ENCODE measurements at regions not wholly inside any gene's neighbourhood (a gene's known extent, or its start where the extent isn't known, plus 50 kb on each side); places are given as distances from the start of the nearest gene placed in this dataset.

DNA sequence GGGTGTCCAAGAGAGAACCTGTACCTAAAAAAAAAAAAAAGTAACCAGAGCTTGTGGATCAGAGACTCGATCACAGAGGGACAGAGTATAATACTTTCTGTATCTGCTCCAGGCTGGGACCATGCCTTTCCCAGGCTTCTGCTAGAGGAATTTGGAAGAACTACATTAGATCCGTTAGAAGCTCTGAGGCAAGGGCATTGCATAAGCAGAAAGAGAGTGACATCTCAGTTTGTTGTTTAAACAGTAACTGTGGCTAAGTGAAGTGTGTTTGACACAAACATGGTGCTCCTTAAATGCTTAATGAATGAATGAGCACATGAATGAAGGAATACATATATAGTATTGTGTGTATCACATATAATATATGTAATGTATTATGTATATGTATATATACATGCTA is 131.2 kb downstream of the HS3ST3B1 start:
- ChIA-PET POLR2A (no interaction called here), CTCF (no interaction called here)
- H3K27me3 ChIP-seq (replicated peaks; ENCODE audit: control insufficient read depth, insufficient read depth, low read length) = no peaks in the 10 kb centered on the region
- no peak overlapping the region for H3K4me3 ChIP-seq (ENCODE audit: low read depth, low read length)
- BruUV-seq (replicated peaks) = no TSS peak
- H3K36me3 Mint-ChIP-seq (ENCODE audit: insufficient read depth, unreplicated experiment) = no peaks in the 10 kb centered on the region
- no peaks in the 10 kb centered on the region for H3K36me3 ChIP-seq (ENCODE audit: control insufficient read depth, insufficient read depth, low read length)
- no peaks in the 10 kb centered on the region for H3K4me1 Mint-ChIP-seq (ENCODE audit: low read depth, unreplicated experiment)
- H3K27me3 Mint-ChIP-seq (ENCODE audit: insufficient read depth, unreplicated experiment) = no peaks in the 10 kb centered on the region
- DNase-seq = no peak
- H3K4me1 ChIP-seq = no peaks in the 10 kb centered on the region
- no peaks in the 10 kb centered on the region for H3K9me3 Mint-ChIP-seq (ENCODE audit: unreplicated experiment)
- TF ChIP-seq, protein P1, sequence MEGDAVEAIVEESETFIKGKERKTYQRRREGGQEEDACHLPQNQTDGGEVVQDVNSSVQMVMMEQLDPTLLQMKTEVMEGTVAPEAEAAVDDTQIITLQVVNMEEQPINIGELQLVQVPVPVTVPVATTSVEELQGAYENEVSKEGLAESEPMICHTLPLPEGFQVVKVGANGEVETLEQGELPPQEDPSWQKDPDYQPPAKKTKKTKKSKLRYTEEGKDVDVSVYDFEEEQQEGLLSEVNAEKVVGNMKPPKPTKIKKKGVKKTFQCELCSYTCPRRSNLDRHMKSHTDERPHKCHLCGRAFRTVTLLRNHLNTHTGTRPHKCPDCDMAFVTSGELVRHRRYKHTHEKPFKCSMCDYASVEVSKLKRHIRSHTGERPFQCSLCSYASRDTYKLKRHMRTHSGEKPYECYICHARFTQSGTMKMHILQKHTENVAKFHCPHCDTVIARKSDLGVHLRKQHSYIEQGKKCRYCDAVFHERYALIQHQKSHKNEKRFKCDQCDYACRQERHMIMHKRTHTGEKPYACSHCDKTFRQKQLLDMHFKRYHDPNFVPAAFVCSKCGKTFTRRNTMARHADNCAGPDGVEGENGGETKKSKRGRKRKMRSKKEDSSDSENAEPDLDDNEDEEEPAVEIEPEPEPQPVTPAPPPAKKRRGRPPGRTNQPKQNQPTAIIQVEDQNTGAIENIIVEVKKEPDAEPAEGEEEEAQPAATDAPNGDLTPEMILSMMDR (IDR thresholded peaks at IDR 0.05; ENCODE audit: insufficient read depth in 1 of 2, low read depth in 1 of 2, low read length in 1 of 2, severe bottlenecking in 1 of 2, unreplicated experiment in 1 of 2) = no peak
- intact Hi-C loops (cut with micrococcal nuclease; ENCODE audit: unreplicated experiment) = no loop called here
- no peak overlapping the region for H3K4me3 Mint-ChIP-seq (ENCODE audit: unreplicated experiment)
- H3K9me3 ChIP-seq = no peaks in the 10 kb centered on the region
- no peak overlapping the region for H3K27ac Mint-ChIP-seq (ENCODE audit: unreplicated experiment)

DNA sequence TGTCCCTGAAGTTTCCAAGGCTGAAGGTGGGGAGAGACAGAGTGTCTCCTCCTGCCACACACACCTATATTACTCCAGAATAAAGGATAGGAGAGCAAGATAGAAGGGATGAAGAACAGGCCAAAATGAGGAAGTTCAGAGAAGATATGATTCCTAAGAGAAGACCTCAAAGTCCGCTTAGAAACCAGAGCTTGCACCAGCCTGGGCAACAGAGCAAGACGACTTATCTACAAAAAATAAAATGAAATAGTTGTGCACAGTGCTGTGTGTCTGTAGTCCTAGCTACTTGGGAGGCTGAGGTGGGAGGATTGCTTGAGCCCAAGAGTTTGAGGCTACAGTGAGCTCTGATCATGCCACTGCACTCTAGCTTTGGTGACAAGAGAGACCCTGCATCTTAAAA is 128.2 kb downstream of the HS3ST3B1 start:
- no peak overlapping the region for H3K27ac Mint-ChIP-seq (ENCODE audit: unreplicated experiment)
- Histone ChIP-seq H3K4me1 (no peaks in the 10 kb centered on the region), H3K27me3 (replicated peaks; ENCODE audit: control insufficient read depth, insufficient read depth, low read length) (no peaks in the 10 kb centered on the region), H3K4me3 (ENCODE audit: low read depth, low read length) (no peak overlapping the region), H3K36me3 (ENCODE audit: control insufficient read depth, insufficient read depth, low read length) (no peaks in the 10 kb centered on the region), H3K9me3 (no peaks in the 10 kb centered on the region)
- peaks cover 3% of the 10 kb centered on the region for H3K27me3 Mint-ChIP-seq (ENCODE audit: insufficient read depth, unreplicated experiment)
- TF ChIP-seq, protein P1 (IDR thresholded peaks at IDR 0.05; ENCODE audit: insufficient read depth in 1 of 2, low read depth in 1 of 2, low read length in 1 of 2, severe bottlenecking in 1 of 2, unreplicated experiment in 1 of 2) = no peak
- intact Hi-C loops (cut with micrococcal nuclease; ENCODE audit: unreplicated experiment) = no loop called here
- no peak overlapping the region for H3K4me3 Mint-ChIP-seq (ENCODE audit: unreplicated experiment)
- DNase-seq = no peak
- BruUV-seq (replicated peaks) = no TSS peak
- H3K9me3 Mint-ChIP-seq (ENCODE audit: unreplicated experiment) = no peaks in the 10 kb centered on the region
- H3K4me1 Mint-ChIP-seq (ENCODE audit: low read depth, unreplicated experiment) = no peaks in the 10 kb centered on the region
- CTCF ChIA-PET = no interaction called here
- no peaks in the 10 kb centered on the region for H3K36me3 Mint-ChIP-seq (ENCODE audit: insufficient read depth, unreplicated experiment)
- POLR2A ChIA-PET = no interaction called here

DNA sequence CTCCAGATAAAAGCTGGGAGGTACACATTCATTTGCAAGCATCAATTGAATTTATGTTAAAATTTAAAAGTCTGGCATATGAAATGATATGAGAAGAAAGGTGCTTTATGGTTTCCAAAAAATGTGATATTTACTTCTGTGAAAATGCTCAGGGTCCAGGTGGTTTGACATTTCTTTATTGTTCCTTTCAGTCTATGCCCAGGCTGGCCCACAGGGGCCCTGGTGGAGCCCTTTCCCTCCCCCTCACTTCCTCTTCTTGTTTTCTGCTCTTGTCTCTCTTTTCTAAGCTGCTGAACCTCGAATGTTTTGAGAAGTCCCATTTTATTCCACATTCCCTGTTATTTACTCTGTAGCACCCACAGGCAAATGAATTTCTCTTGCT is 127.8 kb downstream of the HS3ST3B1 start:
- Mint-ChIP-seq H3K4me3 (ENCODE audit: unreplicated experiment) (no peak overlapping the region), H3K9me3 (ENCODE audit: unreplicated experiment) (no peaks in the 10 kb centered on the region), H3K36me3 (ENCODE audit: insufficient read depth, unreplicated experiment) (no peaks in the 10 kb centered on the region), H3K4me1 (ENCODE audit: low read depth, unreplicated experiment) (no peaks in the 10 kb centered on the region), H3K27me3 (ENCODE audit: insufficient read depth, unreplicated experiment) (peaks cover 3% of the 10 kb centered on the region), H3K27ac (ENCODE audit: unreplicated experiment) (no peak overlapping the region)
- ChIA-PET POLR2A (no interaction called here), CTCF (no interaction called here)
- no TSS peak for BruUV-seq (replicated peaks)
- H3K4me1 ChIP-seq = no peaks in the 10 kb centered on the region
- intact Hi-C loops (cut with micrococcal nuclease; ENCODE audit: unreplicated experiment) = no loop called here
- H3K4me3 ChIP-seq (ENCODE audit: low read depth, low read length) = no peak overlapping the region
- no peaks in the 10 kb centered on the region for H3K9me3 ChIP-seq
- no peaks in the 10 kb centered on the region for H3K36me3 ChIP-seq (ENCODE audit: control insufficient read depth, insufficient read depth, low read length)
- DNase-seq = no peak
- TF ChIP-seq, protein P1 (IDR thresholded peaks at IDR 0.05; ENCODE audit: insufficient read depth in 1 of 2, low read depth in 1 of 2, low read length in 1 of 2, severe bottlenecking in 1 of 2, unreplicated experiment in 1 of 2) = no peak
- H3K27me3 ChIP-seq (replicated peaks; ENCODE audit: control insufficient read depth, insufficient read depth, low read length) = no peaks in the 10 kb centered on the region

All from Caco-2 (cell line).